H1 (cell line): ENCODE measurements at regions not wholly inside any gene's neighbourhood (a gene's known extent, or its start where the extent isn't known, plus 50 kb on each side); places are given as distances from the start of the nearest gene placed in this dataset.

Experiments
- BCL11A ChIP-seq, 2 experiments: IDR thresholded peaks; one replicate each; pipeline ENCODE4 v1.6.1; 2011; ENCODE audit warnings: low read depth in 2 of 2, low read length in 2 of 2, mild to moderate bottlenecking in 2 of 2
- CTCF ChIP-seq, 3 experiments: IDR thresholded peaks; 1 replicate in 2 of 3; 2 replicates in 1 of 3; pipeline versions ENCODE4 v1.5.1 to v1.6.1; 2011; ENCODE audit warnings: low read length in 3 of 3, mild to moderate bottlenecking in 3 of 3, inconsistent platforms in 2 of 3, low read depth in 1 of 3, moderate library complexity in 1 of 3; ENCODE audit not compliant: insufficient read depth in 1 of 3; ENCODE audit errors: control extremely low read depth in 1 of 3
- MAFK ChIP-seq: IDR thresholded peaks from 2 replicates; pipeline ENCODE4 v1.6.1; 2012; ENCODE audit warnings: low read depth, mild to moderate bottlenecking, improper control_type of control experiment, low read length
- MAX ChIP-seq: IDR thresholded peaks from 2 replicates; pipeline ENCODE4 v1.6.1; 2012; ENCODE audit warnings: inconsistent platforms
- NRF1 ChIP-seq: IDR thresholded peaks from 2 replicates; pipeline ENCODE4 v1.6.1; 2011; ENCODE audit warnings: mild to moderate bottlenecking, low read depth, low read length, improper control_type of control experiment
- PHF8 ChIP-seq: fragments of 200-600 bp; sonication (generic); conservative IDR thresholded peaks from 2 replicates; pipeline ENCODE4 v1.7.1; 2012; ENCODE audit warnings: low read depth, mild to moderate bottlenecking, inconsistent platforms, low read length, moderate library complexity
- POLR2A ChIP-seq, 2 experiments: IDR thresholded peaks; 1 replicate in 1 of 2; 2 replicates in 1 of 2; pipeline ENCODE4 v1.6.1; 2011; ENCODE audit warnings: low read depth in 2 of 2, low read length in 2 of 2, mild to moderate bottlenecking in 2 of 2; ENCODE audit errors: control extremely low read depth in 1 of 2
- POLR2AphosphoS5 ChIP-seq: IDR thresholded peaks from 2 replicates; pipeline ENCODE4 v1.6.1; 2011; ENCODE audit warnings: low read depth, low read length
- RFX5 ChIP-seq: IDR thresholded peaks from 2 replicates; pipeline ENCODE4 v1.6.1; 2011; ENCODE audit warnings: low read depth, low read length, improper control_type of control experiment, borderline replicate concordance
- SP1 ChIP-seq: IDR thresholded peaks from 2 replicates; pipeline ENCODE4 v1.6.1; 2011; ENCODE audit warnings: low read depth, low read length
- ZNF274 ChIP-seq: IDR thresholded peaks from 2 replicates; pipeline ENCODE4 v1.7.0; 2012; ENCODE audit warnings: low read length, borderline replicate concordance; ENCODE audit errors: extremely low read depth

DNA sequence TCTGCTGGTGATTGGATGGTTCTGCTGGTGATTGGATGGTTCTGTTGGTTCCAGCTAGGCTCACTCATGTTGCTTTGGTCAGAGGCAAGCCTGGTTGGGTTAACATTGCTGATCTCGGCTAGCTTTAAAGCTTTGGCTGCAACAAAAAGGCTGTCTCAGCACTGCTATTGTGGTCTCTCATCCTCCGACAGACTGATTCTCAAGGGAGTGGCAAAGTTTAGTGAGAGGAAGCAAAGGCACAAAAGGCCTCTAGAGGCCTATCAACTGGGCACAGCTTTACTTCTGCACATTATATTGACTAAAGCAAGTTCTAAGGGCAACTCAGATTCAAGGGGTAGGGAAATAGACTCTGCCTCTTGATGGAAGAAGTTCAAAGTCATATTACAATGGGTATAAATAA, 84.7 kb upstream of the LGR5 start:
- TF ChIP-seq CTCF (IDR thresholded peaks at IDR 0.05; ENCODE audit: control extremely low read depth in 1 of 3, insufficient read depth in 1 of 3, low read depth in 1 of 3, low read length in 3 of 3): no peak
- no peak for TF ChIP-seq MAFK
- TF ChIP-seq PHF8: no peak
- TF ChIP-seq BCL11A (IDR thresholded peaks at IDR 0.05; ENCODE audit: low read depth in 2 of 2, low read length in 2 of 2): no peak
- TF ChIP-seq SP1: no peak
- no peak for TF ChIP-seq MAX
- no peak for TF ChIP-seq NRF1
- no peak for TF ChIP-seq POLR2AphosphoS5
- no peak for TF ChIP-seq POLR2A (IDR thresholded peaks at IDR 0.05; ENCODE audit: control extremely low read depth in 1 of 2, low read depth in 2 of 2, low read length in 2 of 2)
- TF ChIP-seq ZNF274: no peak
- no peak for TF ChIP-seq RFX5
